DND-41 (cell line): ENCODE measurements at regions not wholly inside any gene's neighbourhood (a gene's known extent, or its start where the extent isn't known, plus 50 kb on each side); places are given as distances from the start of the nearest gene placed in this dataset.

Source experiments
- CTCF ChIP-seq: IDR thresholded peaks from 2 replicates; pipeline ENCODE4 v1.5.1; 2012; ENCODE audit warnings: borderline replicate concordance, low read length, moderate library complexity, mild to moderate bottlenecking; ENCODE audit not compliant: poor library complexity, severe bottlenecking; ENCODE audit errors: extremely low read depth
- EZH2 ChIP-seq: IDR thresholded peaks from 3 replicates; pipeline ENCODE4 v1.6.1; 2012; ENCODE audit warnings: borderline replicate concordance, low read depth, mild to moderate bottlenecking, moderate library complexity, low read length, inconsistent platforms; ENCODE audit not compliant: severe bottlenecking

DNA sequence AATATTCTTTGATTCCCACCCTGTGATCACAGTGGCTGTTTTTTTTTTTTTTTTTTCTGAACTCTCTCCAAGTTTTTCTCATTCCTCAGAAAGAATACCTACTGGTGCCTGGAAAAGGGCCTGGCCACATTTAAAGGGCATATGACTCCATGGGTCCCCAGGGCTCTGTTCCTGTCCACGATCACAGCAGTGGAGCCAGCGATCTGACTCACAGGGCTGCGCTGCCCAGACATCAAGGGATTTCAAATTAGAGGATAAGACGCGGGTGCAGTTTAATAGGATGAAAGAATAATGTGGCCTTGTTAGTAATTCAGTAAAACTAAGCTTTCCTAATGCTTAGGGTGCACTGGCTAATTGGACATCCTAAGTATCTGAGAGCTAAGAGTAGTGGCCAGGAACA lies 175.1 kb upstream of the MSX2 start:
- TF ChIP-seq CTCF (no peak), EZH2 (no peak)
